ENCODE measurements at regions not wholly inside any gene's neighbourhood (a gene's known extent, or its start where the extent isn't known, plus 50 kb on each side); places are given as distances from the start of the nearest gene placed in this dataset.

DNA sequence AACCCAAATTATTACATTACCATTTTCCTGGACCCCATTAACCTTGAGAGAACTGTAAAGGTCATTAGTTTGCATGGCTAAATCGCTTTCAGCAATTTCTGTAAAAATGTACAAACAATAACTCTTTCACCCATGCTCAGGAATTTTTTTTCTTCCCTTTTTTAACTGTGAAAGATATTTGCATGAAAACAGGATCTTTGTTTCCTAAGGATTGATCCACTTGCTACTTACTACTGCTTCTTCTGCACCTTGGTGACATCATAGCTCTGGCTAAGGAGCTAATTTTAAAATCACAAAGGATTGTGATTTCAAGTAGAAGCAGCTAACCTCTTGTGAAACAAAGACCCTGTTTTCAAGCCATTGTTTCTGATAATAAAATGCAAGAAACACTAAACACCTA lies 274.6 kb upstream of the ESRRG start:
- TF ChIP-seq, protein P1, sequence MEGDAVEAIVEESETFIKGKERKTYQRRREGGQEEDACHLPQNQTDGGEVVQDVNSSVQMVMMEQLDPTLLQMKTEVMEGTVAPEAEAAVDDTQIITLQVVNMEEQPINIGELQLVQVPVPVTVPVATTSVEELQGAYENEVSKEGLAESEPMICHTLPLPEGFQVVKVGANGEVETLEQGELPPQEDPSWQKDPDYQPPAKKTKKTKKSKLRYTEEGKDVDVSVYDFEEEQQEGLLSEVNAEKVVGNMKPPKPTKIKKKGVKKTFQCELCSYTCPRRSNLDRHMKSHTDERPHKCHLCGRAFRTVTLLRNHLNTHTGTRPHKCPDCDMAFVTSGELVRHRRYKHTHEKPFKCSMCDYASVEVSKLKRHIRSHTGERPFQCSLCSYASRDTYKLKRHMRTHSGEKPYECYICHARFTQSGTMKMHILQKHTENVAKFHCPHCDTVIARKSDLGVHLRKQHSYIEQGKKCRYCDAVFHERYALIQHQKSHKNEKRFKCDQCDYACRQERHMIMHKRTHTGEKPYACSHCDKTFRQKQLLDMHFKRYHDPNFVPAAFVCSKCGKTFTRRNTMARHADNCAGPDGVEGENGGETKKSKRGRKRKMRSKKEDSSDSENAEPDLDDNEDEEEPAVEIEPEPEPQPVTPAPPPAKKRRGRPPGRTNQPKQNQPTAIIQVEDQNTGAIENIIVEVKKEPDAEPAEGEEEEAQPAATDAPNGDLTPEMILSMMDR (IDR thresholded peaks at IDR 0.05) = no peak
- H3K4me1 ChIP-seq = no peaks in the 10 kb centered on the region
- intact Hi-C loops (cut with DNase I; ENCODE audit: low total_unique reads) = no loop called here

DNA sequence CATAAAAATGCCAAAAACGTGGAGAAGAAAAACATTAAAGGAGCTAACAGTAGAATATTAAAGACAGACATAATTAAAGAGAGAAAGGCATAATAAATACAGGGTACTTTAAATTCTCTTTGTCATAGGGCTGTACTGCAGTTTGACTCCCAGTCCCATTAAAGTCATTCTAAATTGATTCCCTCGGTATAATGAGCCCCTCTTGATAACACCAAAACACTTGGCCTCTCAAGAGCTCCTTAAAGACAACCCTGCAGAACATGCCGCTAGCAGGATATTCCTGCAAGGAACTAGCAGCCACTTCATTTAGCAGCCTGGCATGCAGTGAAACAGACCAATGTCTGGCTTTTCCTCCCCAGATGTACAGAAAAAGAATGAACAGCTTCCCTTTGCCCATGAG lies 273.8 kb upstream of the ESRRG start:
- no peak overlapping the region for H3K27ac ChIP-seq
- H3K9me3 ChIP-seq = no peaks in the 10 kb centered on the region
- no peaks in the 10 kb centered on the region for H3K36me3 ChIP-seq
- H3K4me3 ChIP-seq = no peak overlapping the region
- TF ChIP-seq, protein P1 (IDR thresholded peaks at IDR 0.05) = no peak
- no peaks in the 10 kb centered on the region for H3K4me1 ChIP-seq
- intact Hi-C loops (cut with DNase I; ENCODE audit: low total_unique reads) = no loop called here
- no peak for DNase-seq
- no peaks in the 10 kb centered on the region for H3K27me3 ChIP-seq

More for the DNA sequence above, 274.6 kb upstream of the ESRRG start:
- no peak for DNase-seq
- no peaks in the 10 kb centered on the region for H3K27me3 ChIP-seq
- no peaks in the 10 kb centered on the region for H3K9me3 ChIP-seq
- no peaks in the 10 kb centered on the region for H3K36me3 ChIP-seq
- H3K4me3 ChIP-seq = no peak overlapping the region
- no peak overlapping the region for H3K27ac ChIP-seq

DNA sequence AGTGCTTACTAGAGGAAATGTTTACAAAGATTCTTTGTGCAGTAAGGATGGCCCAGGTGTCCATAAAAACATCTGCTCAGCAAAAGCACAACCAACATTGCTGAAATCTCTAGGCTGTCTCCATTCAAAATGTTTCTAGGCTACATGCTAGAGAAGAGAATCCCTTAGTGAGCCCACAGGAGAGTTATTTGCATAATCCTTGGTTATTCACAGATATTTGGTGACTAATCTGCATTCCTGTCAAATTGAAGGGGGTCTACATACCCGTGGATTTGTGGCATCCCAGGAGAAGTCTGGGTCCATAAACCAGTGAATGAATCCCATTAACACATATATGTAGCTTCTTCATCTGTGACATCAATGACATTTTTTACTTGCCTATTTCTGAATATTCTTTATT lies 261.3 kb upstream of the ESRRG start:
- H3K27me3 ChIP-seq = no peaks in the 10 kb centered on the region
- H3K4me3 ChIP-seq = no peak overlapping the region
- no peak overlapping the region for H3K27ac ChIP-seq
- H3K4me1 ChIP-seq = no peaks in the 10 kb centered on the region
- no peaks in the 10 kb centered on the region for H3K36me3 ChIP-seq
- TF ChIP-seq, protein P1 (IDR thresholded peaks at IDR 0.05) = no peak
- intact Hi-C loops (cut with DNase I; ENCODE audit: low total_unique reads) = no loop called here
- no peaks in the 10 kb centered on the region for H3K9me3 ChIP-seq
- DNase-seq = no peak

DNA sequence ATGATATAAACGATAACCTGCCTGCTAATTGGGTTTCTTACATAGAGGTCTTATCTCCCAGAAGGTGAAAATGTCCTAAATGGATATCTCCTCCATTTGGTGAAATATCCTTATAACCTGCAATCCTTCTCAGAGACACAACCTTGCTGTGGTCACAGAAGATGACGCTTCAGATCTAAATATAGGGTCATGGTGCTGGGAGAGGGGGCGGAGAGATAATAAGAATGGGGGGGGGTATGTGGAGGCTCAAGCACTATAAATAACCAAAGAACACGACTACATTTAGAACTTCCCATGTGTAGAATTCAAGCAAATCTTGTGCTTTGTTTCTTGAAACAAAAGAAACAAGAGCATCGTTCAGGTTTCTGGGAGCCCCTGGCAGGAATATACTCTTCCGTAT lies 260.6 kb upstream of the ESRRG start:
- intact Hi-C loops (cut with DNase I; ENCODE audit: low total_unique reads) = no loop called here
- Histone ChIP-seq H3K9me3 (no peaks in the 10 kb centered on the region), H3K4me3 (no peak overlapping the region), H3K27me3 (no peaks in the 10 kb centered on the region), H3K27ac (no peak overlapping the region), H3K4me1 (no peaks in the 10 kb centered on the region), H3K36me3 (no peaks in the 10 kb centered on the region)
- TF ChIP-seq, protein P1 (IDR thresholded peaks at IDR 0.05) = no peak
- DNase-seq = no peak

DNA sequence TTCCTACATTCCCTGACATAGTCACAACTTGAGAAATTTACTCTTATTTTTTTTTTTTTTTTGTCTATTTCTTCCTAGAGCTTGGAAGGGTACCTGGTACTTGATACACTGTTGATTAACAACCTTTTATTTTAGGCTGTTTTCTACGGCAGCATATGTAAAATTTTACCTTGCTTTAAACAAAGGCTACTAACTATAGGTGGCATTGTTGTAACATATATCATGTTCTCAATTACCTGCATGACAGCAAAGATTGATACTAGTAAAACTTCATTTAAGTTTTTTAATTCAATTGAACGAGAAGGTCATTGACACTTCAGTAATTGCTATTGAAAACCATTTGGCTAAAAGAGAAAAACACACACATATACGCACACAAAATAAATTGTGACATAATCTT lies 238.3 kb upstream of the ESRRG start:
- Histone ChIP-seq H3K27ac (no peak overlapping the region), H3K4me1 (no peaks in the 10 kb centered on the region), H3K4me3 (no peak overlapping the region), H3K27me3 (no peaks in the 10 kb centered on the region), H3K9me3 (no peaks in the 10 kb centered on the region), H3K36me3 (no peaks in the 10 kb centered on the region)
- intact Hi-C loops (cut with DNase I; ENCODE audit: low total_unique reads) = no loop called here
- DNase-seq = no peak
- TF ChIP-seq, protein P1 (IDR thresholded peaks at IDR 0.05) = no peak

DNA sequence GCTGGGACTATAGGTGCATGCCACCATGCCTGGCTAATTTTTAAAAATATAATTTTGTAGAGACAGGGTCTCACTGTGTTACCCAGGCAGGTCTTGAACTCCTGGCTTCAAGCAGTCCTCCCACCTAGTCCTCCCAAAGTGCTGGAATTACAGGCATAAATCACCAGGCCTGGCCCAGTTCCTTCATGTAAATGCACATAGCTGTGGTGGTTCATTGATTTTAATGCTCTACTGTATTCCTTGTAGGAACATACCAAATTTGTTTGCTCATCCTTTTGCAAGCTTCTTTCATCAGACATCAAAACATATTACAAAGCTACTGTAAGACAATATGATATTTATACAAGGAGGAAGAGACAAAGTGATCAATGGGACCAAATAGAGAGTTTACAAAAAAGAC lies 237.5 kb upstream of the ESRRG start:
- intact Hi-C loops (cut with DNase I; ENCODE audit: low total_unique reads) = no loop called here
- Histone ChIP-seq H3K4me3 (no peak overlapping the region), H3K27ac (no peak overlapping the region), H3K27me3 (no peaks in the 10 kb centered on the region), H3K9me3 (no peaks in the 10 kb centered on the region), H3K4me1 (no peaks in the 10 kb centered on the region), H3K36me3 (no peaks in the 10 kb centered on the region)
- TF ChIP-seq, protein P1 (IDR thresholded peaks at IDR 0.05) = no peak
- no peak for DNase-seq
